ENCODE measurements at regions not wholly inside any gene's neighbourhood (a gene's known extent, or its start where the extent isn't known, plus 50 kb on each side); places are given as distances from the start of the nearest gene placed in this dataset.
"Not testable (repeated sequence)": the region's sequence is repeated elsewhere in the genome, so short reads cannot be mapped to it uniquely, and the experiment has no call there.

- Histone ChIP-seq H3K4me2 (ENCODE audit: insufficient read depth, insufficient read length, low read length) (no peak overlapping the region), H2BK5ac (ENCODE audit: insufficient read length, low read length) (no peak overlapping the region), H4K5ac (ENCODE audit: insufficient read length, low read depth, low read length) (no peak overlapping the region), H4K91ac (ENCODE audit: insufficient read length, low read depth, low read length) (no peak overlapping the region), H3K27ac (ENCODE audit: insufficient read length, low read depth, low read length) (no peak overlapping the region), H3K79me2 (ENCODE audit: insufficient read depth, low read length) (no peaks in the 10 kb centered on the region), H3K4ac (ENCODE audit: low read depth, low read length) (no peak overlapping the region), H3K23ac (ENCODE audit: insufficient read length, low read depth, low read length) (no peak overlapping the region), H3K23me2 (ENCODE audit: insufficient read length, low read depth, low read length, poor library complexity, severe bottlenecking) (no peaks in the 10 kb centered on the region), H2BK12ac (ENCODE audit: insufficient read length, low read depth, low read length) (no peak overlapping the region), H3K79me1 (ENCODE audit: insufficient read depth, low read depth, low read length, poor library complexity, severe bottlenecking) (no peaks in the 10 kb centered on the region), H3K14ac (ENCODE audit: insufficient read depth, low read length) (no peak overlapping the region), H2AFZ (ENCODE audit: low read length) (no peak overlapping the region), H3K18ac (ENCODE audit: insufficient read length, low read depth, low read length) (no peak overlapping the region), H3K9me3 (ENCODE audit: control insufficient read depth, low read depth, low read length) (peaks cover 5% of the 10 kb centered on the region), H3K4me1 (ENCODE audit: insufficient read depth, low read length) (peaks cover 4% of the 10 kb centered on the region; the same call in 1 of the 2 replicates), H3K56ac (ENCODE audit: insufficient read length, low read depth, low read length) (no peak overlapping the region), H3T11ph (ENCODE audit: low read length) (no peak overlapping the region), H4K20me1 (ENCODE audit: control insufficient read depth, insufficient read depth, insufficient read length) (no peaks in the 10 kb centered on the region), H3K27me3 (ENCODE audit: insufficient read depth, low read length) (no peaks in the 10 kb centered on the region), H4K8ac (replicated peaks; ENCODE audit: insufficient read length, low read depth, low read length) (no peak overlapping the region), H2BK20ac (ENCODE audit: low read depth, low read length, poor library complexity, severe bottlenecking) (no peak overlapping the region), H3K9ac (ENCODE audit: extremely low read depth, insufficient read length, low read length) (no peak overlapping the region), H2BK15ac (ENCODE audit: low read depth, low read length) (no peak overlapping the region), H2AK5ac (ENCODE audit: insufficient read length, low read length) (no peak overlapping the region), H2BK120ac (ENCODE audit: low read depth, low read length, poor library complexity, severe bottlenecking) (no peak overlapping the region)
- H3K4me1 Mint-ChIP-seq, result peaks cover 21 to 24% of the 10 kb centered on the region in 2 experiments
- peaks cover 12 to 29% (median 14%) of the 10 kb centered on the region in 3 experiments for H3K36me3 Mint-ChIP-seq (ENCODE audit: insufficient read depth in 1 of 3, low read depth in 3 of 3)
- TF ChIP-seq, protein P1, sequence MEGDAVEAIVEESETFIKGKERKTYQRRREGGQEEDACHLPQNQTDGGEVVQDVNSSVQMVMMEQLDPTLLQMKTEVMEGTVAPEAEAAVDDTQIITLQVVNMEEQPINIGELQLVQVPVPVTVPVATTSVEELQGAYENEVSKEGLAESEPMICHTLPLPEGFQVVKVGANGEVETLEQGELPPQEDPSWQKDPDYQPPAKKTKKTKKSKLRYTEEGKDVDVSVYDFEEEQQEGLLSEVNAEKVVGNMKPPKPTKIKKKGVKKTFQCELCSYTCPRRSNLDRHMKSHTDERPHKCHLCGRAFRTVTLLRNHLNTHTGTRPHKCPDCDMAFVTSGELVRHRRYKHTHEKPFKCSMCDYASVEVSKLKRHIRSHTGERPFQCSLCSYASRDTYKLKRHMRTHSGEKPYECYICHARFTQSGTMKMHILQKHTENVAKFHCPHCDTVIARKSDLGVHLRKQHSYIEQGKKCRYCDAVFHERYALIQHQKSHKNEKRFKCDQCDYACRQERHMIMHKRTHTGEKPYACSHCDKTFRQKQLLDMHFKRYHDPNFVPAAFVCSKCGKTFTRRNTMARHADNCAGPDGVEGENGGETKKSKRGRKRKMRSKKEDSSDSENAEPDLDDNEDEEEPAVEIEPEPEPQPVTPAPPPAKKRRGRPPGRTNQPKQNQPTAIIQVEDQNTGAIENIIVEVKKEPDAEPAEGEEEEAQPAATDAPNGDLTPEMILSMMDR (conservative IDR thresholded peaks at IDR 0.05), result no peak
- peaks cover 3% of the 10 kb centered on the region; the same call in 1 of the 2 replicates for H3K27me3 Mint-ChIP-seq (ENCODE audit: low read depth)
- H3K27ac Mint-ChIP-seq, result no peak overlapping the region
- no peak overlapping the region for H3K4me3 Mint-ChIP-seq
- DNase-seq, result no peak
- WGBS (ENCODE audit: extremely low coverage, insufficient read length, low lambda C conversion rate), result no CpG with 5 or more reads among the region's 1 CpG
- peaks cover 20 to 29% of the 10 kb centered on the region in 2 experiments for H3K9me3 Mint-ChIP-seq
These were observed 121.0 kb upstream of the ATXN1 start for GRCh38 chr6:16882230-16882629.

DNA sequence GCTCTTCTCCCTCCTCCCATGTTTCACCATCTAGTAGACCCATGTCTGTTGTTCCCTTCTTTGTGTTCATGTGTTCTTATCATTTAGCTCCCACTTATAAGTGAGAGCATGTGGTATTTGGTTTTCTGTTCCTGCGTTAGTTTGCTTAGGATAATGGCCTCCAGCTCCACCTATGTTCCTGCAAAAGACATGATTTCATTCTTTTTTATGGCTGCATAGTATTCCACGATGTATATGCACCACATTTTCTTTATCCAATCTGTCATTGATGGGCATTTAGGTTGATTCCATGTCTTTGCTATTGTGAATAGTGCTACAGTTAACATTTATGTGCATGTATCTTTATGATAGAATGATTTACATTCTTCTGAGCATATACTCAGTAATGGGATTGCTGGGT, 115.6 kb upstream of the ATXN1 start:
- H3K79me2 ChIP-seq (ENCODE audit: insufficient read depth, low read length); H3K27ac ChIP-seq (ENCODE audit: insufficient read length, low read depth, low read length); H4K91ac ChIP-seq (ENCODE audit: insufficient read length, low read depth, low read length); H3K9me3 ChIP-seq (ENCODE audit: control insufficient read depth, low read depth, low read length); H3T11ph ChIP-seq (ENCODE audit: low read length); H2BK15ac ChIP-seq (ENCODE audit: low read depth, low read length); H2BK20ac ChIP-seq (ENCODE audit: low read depth, low read length, poor library complexity, severe bottlenecking); H3K56ac ChIP-seq (ENCODE audit: insufficient read length, low read depth, low read length); H3K4me1 ChIP-seq (ENCODE audit: insufficient read depth, low read length); H3K4me3 Mint-ChIP-seq; H2BK120ac ChIP-seq (ENCODE audit: low read depth, low read length, poor library complexity, severe bottlenecking); H3K18ac ChIP-seq (ENCODE audit: insufficient read length, low read depth, low read length); H3K27me3 Mint-ChIP-seq (ENCODE audit: low read depth); H2BK12ac ChIP-seq (ENCODE audit: insufficient read length, low read depth, low read length); H4K8ac ChIP-seq (replicated peaks; ENCODE audit: insufficient read length, low read depth, low read length); H3K4me2 ChIP-seq (ENCODE audit: insufficient read depth, insufficient read length, low read length); H2AFZ ChIP-seq (ENCODE audit: low read length); H3K4ac ChIP-seq (ENCODE audit: low read depth, low read length); H3K14ac ChIP-seq (ENCODE audit: insufficient read depth, low read length); H3K4me1 Mint-ChIP-seq; H2BK5ac ChIP-seq (ENCODE audit: insufficient read length, low read length); H4K5ac ChIP-seq (ENCODE audit: insufficient read length, low read depth, low read length); H4K20me1 ChIP-seq (ENCODE audit: control insufficient read depth, insufficient read depth, insufficient read length); H3K23me2 ChIP-seq (ENCODE audit: insufficient read length, low read depth, low read length, poor library complexity, severe bottlenecking); H3K79me1 ChIP-seq (ENCODE audit: insufficient read depth, low read depth, low read length, poor library complexity, severe bottlenecking); H3K27ac Mint-ChIP-seq; H3K9ac ChIP-seq (ENCODE audit: extremely low read depth, insufficient read length, low read length); H3K23ac ChIP-seq (ENCODE audit: insufficient read length, low read depth, low read length); DNase-seq; H3K27me3 ChIP-seq (ENCODE audit: insufficient read depth, low read length); H2AK5ac ChIP-seq (ENCODE audit: insufficient read length, low read length): not testable (repeated sequence)
- WGBS (ENCODE audit: extremely low coverage, insufficient read length, low lambda C conversion rate), result no CpG with 5 or more reads among the region's 2 CpGs
- peaks cover 0 to 11% (median 2%) of the 10 kb centered on the region in 3 experiments; a peak in 5 of 7 replicates for H3K36me3 Mint-ChIP-seq (ENCODE audit: insufficient read depth in 1 of 3, low read depth in 3 of 3)
- peaks cover 4 to 18% of the 10 kb centered on the region in 2 experiments; a peak in 4 of 5 replicates for H3K9me3 Mint-ChIP-seq
